ENCODE measurements at regions not wholly inside any gene's neighbourhood (a gene's known extent, or its start where the extent isn't known, plus 50 kb on each side); places are given as distances from the start of the nearest gene placed in this dataset.

GRCh38 chr12:77438644-77439043 lies 373.3 kb upstream of the E2F7 start:
- CTCF ChIA-PET = no interaction called here
- DNase-seq (no peak), ATAC-seq (ENCODE audit: low read depth) (no peak)
- no peak overlapping the region for H3K27ac ChIP-seq (ENCODE audit: low read length in 2 of 2)
- H4K20me1 ChIP-seq (ENCODE audit: control insufficient read depth, insufficient read depth, low read length, poor library complexity, severe bottlenecking) = no peaks in the 10 kb centered on the region
- H3K79me2 ChIP-seq (ENCODE audit: control insufficient read depth, insufficient read depth, low read length) = no peaks in the 10 kb centered on the region
- H3K4me3 Mint-ChIP-seq = no peak overlapping the region
- no peaks in the 10 kb centered on the region for H3K4me1 ChIP-seq (ENCODE audit: control insufficient read depth in 2 of 2, insufficient read depth in 2 of 2, low read length in 2 of 2)
- no peak overlapping the region for H3K4me2 ChIP-seq (replicated peaks; ENCODE audit: low read depth, low read length, poor library complexity, severe bottlenecking)
- H3K9me3 Mint-ChIP-seq (ENCODE audit: insufficient read depth) = no peaks in the 10 kb centered on the region
- H3K9me3 ChIP-seq (ENCODE audit: control extremely low read depth in 1 of 3, control insufficient read depth in 2 of 3, insufficient read depth in 1 of 3, low read length in 2 of 3) = no peaks in the 10 kb centered on the region
- intact Hi-C loops (cut with micrococcal nuclease) = no loop called here
- H3K27me3 Mint-ChIP-seq = no peaks in the 10 kb centered on the region
- no peak overlapping the region for H2AFZ ChIP-seq (ENCODE audit: insufficient read depth, low read depth, low read length, poor library complexity, severe bottlenecking)
- H3K27me3 ChIP-seq (replicated peaks in 1 of 4; ENCODE audit: control extremely low read depth in 1 of 4, control insufficient read depth in 3 of 4, insufficient read depth in 4 of 4, low read length in 3 of 4) = no peaks in the 10 kb centered on the region
- H3K4me3 ChIP-seq (ENCODE audit: control extremely low read depth in 1 of 5, extremely low read depth in 1 of 5, insufficient read depth in 1 of 5, low read depth in 2 of 5, low read length in 4 of 5) = no peak overlapping the region
- H3K36me3 ChIP-seq (replicated peaks in 1 of 2; ENCODE audit: control extremely low read depth in 1 of 2, control insufficient read depth in 1 of 2, extremely low read depth in 1 of 2, insufficient read depth in 2 of 2, low read length in 1 of 2) = no peaks in the 10 kb centered on the region
- H3K27ac Mint-ChIP-seq = no peak overlapping the region
- no peak overlapping the region for H3K9ac ChIP-seq (ENCODE audit: low read length)
- H3K4me1 Mint-ChIP-seq = no peaks in the 10 kb centered on the region
- no peak for TF ChIP-seq CTCF (IDR thresholded peaks at IDR 0.05)
- no peak for TF ChIP-seq EZH2 (IDR thresholded peaks at IDR 0.05; ENCODE audit: borderline replicate concordance, insufficient read depth, low read depth, low read length, poor library complexity, severe bottlenecking)
- POLR2A ChIA-PET = no interaction called here

GRCh38 chr12:77437206-77437605 lies 371.8 kb upstream of the E2F7 start:
- Histone ChIP-seq H3K9ac (ENCODE audit: low read length) (no peak overlapping the region), H3K36me3 (replicated peaks in 1 of 2; ENCODE audit: control extremely low read depth in 1 of 2, control insufficient read depth in 1 of 2, extremely low read depth in 1 of 2, insufficient read depth in 2 of 2, low read length in 1 of 2) (no peaks in the 10 kb centered on the region), H2AFZ (ENCODE audit: insufficient read depth, low read depth, low read length, poor library complexity, severe bottlenecking) (no peak overlapping the region), H3K79me2 (ENCODE audit: control insufficient read depth, insufficient read depth, low read length) (no peaks in the 10 kb centered on the region), H3K4me1 (ENCODE audit: control insufficient read depth in 2 of 2, insufficient read depth in 2 of 2, low read length in 2 of 2) (no peaks in the 10 kb centered on the region), H4K20me1 (ENCODE audit: control insufficient read depth, insufficient read depth, low read length, poor library complexity, severe bottlenecking) (no peaks in the 10 kb centered on the region), H3K4me2 (replicated peaks; ENCODE audit: low read depth, low read length, poor library complexity, severe bottlenecking) (no peak overlapping the region), H3K27me3 (replicated peaks in 1 of 4; ENCODE audit: control extremely low read depth in 1 of 4, control insufficient read depth in 3 of 4, insufficient read depth in 4 of 4, low read length in 3 of 4) (no peaks in the 10 kb centered on the region), H3K27ac (ENCODE audit: low read length in 2 of 2) (no peak overlapping the region), H3K4me3 (ENCODE audit: control extremely low read depth in 1 of 5, extremely low read depth in 1 of 5, insufficient read depth in 1 of 5, low read depth in 2 of 5, low read length in 4 of 5) (no peak overlapping the region), H3K9me3 (ENCODE audit: control extremely low read depth in 1 of 3, control insufficient read depth in 2 of 3, insufficient read depth in 1 of 3, low read length in 2 of 3) (peaks cover 0 to 2% (median 0%) of the 10 kb centered on the region in 3 donors)
- no peak for ATAC-seq (ENCODE audit: low read depth)
- WGBS (ENCODE audit: insufficient coverage) = 33% methylated on average over 1 of the region's 5 CpGs
- no peaks in the 10 kb centered on the region for H3K9me3 Mint-ChIP-seq (ENCODE audit: insufficient read depth)
- no peaks in the 10 kb centered on the region for H3K4me1 Mint-ChIP-seq
- no peak for TF ChIP-seq EZH2 (IDR thresholded peaks at IDR 0.05; ENCODE audit: borderline replicate concordance, insufficient read depth, low read depth, low read length, poor library complexity, severe bottlenecking)
- TF ChIP-seq CTCF (IDR thresholded peaks at IDR 0.05) = no peak
- no peak overlapping the region for H3K4me3 Mint-ChIP-seq
- intact Hi-C loops (cut with micrococcal nuclease) = no loop called here
- CTCF ChIA-PET = no interaction called here
- no peak overlapping the region for H3K27ac Mint-ChIP-seq
- POLR2A ChIA-PET = no interaction called here
- no peak for DNase-seq
- H3K27me3 Mint-ChIP-seq = no peaks in the 10 kb centered on the region
